Stimulated activated CD8-positive, alpha-beta memory T cell treated with anti-CD3 and anti-CD28 coated beads, Interleukin-15, amount 100 ng/mL, for 4 hours (primary cell): ENCODE measurements at regions not wholly inside any gene's neighbourhood (a gene's known extent, or its start where the extent isn't known, plus 50 kb on each side); places are given as distances from the start of the nearest gene placed in this dataset.
A peak's percentile ranks its signal among the peaks of the same experiment; 100 is the strongest.

Experiments used
- DNase-seq, 2 donors: peaks; one replicate each; pipeline ENCODE4 v3.0.0-alpha.2; 2020; ENCODE audit warnings: low read depth in 2 of 2

DNA sequence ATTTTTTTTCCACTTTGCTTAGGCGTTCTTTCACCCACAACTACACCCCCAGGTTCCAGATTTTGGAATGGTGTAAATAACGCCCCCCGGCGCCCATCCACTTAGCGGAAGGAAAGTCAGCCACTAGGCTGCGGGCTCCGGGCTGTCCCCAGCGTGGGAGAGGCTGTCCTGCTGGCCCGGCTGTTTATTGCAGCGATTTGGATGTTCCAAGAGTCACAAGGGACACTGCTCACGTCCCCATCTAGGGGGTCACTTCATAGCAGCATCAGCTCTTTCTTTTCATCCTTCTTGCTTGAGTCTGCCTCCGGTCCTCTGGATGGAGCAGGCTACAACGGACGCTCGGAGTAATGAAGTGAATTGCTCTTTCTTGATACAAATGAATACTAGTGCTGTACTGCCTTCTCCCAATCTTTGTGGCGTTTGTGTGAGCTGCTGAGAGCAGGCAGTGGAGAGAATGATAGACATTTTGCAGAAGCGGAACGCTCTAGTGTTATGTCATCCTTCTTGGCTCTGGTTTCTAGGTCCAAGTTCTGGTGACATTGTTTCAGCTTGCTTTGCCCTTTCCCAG, 50.7 kb upstream of the PAIP2B start:
- DNase-seq, result no peak

- DNase-seq, result no peak
These were observed 50.2 kb upstream of the PAIP2B start for GRCh38 chr2:71277147-71277475.

- DNase-seq, result peak; percentile 61 to 75
These were observed 49.6 kb upstream of the PAIP2B start for GRCh38 chr2:71276311-71277146.
